ENCODE measurements at regions not wholly inside any gene's neighbourhood (a gene's known extent, or its start where the extent isn't known, plus 50 kb on each side); places are given as distances from the start of the nearest gene placed in this dataset.
"Not testable (repeated sequence)": the region's sequence is repeated elsewhere in the genome, so short reads cannot be mapped to it uniquely, and the experiment has no call there.

DNA sequence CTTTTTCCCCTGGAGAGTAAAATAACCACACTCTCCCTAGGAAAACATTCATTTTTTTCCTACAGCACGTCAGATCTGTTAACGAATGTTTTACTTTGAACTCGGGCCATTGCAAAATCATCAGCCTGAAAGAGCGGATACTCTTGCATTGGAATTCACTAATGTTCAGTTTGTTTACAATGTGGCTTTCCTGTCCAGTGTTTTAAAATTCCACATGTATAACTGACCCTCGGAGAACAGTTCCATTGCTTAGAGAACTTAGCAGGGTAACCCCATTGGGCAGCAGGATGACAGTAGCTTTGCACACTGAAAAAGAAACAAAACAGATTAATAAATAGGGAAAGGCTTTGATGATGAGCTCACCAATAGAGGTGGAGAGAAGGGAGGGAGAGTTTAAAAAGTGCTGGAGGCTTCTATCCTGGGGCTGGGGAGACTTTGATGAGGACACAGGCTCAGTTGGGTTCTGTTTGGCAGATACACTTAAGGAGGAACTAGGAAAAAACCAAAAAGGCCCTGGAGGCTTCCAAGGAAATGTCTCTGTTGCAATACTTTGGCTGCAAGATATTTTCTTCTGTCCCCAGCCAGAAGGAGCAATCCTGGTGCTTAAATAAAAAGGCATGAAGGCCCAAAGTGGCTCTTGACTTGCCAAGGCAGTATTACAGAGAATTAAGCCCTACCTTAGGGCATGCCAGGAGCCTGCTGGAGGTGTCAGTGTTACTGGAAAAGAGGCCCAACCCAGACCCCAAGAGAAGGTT, 143.1 kb downstream of the ARSF start:
- no peak for DNase-seq (ENCODE audit: low read depth)

DNA sequence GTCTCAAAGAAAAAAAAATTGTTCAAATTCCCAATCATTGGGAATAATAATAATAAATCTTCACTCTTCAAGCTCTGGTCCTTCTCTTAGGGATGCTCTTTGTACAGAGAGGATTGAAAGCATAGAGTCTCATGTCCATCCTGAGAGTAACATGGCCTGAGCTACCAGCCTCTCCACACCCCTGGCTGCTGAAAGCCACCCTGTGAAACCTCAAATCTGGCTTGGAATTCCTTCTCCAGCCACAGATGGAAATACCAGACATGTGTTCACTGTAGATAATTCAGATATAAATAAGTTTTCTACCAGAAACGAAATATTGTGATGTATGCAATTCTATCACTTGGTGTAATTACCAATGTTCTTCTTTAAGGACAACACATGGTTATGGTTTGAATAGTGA, 140.6 kb downstream of the ARSF start:
- no peak for DNase-seq (ENCODE audit: low read depth)

DNA sequence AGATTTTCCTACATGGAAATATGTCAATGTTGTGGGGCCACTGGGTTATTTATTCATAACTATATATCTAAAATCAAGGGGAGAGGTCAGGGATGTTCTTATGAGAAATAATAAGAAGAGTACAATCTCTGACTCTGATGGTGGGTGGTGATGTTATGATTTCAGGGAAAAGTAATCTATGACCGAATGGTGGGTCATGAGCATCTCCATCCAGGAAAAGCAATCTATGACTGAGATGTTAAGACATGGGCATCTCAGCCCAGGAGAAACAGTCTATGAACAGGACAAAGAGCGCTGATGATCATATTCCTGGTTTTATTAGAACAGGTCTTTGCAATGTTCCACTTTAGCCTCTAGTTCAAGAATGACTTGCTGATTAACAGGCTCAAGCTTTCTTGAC, 137.1 kb downstream of the ARSF start:
- DNase-seq (ENCODE audit: low read depth) = no peak

DNA sequence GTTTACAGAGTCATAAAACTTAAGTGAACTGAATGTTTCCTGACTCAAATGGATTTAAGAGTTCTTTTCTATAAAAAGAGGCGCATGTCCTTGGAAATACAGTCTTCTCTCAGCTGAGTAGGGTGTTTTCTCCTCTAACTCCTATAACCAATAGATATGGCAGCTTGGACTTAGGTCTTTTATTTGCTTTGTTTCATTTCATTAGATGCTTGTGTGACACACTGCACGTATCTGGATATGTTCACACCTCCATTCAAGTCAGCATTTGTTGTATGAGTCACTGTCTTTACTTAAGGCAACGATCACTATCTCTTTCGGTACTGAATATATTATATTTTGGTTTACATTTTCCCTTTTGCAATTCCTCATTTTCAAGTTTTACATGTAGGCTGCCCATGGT, 136.6 kb downstream of the ARSF start:
- no peak for DNase-seq (ENCODE audit: low read depth)

DNA sequence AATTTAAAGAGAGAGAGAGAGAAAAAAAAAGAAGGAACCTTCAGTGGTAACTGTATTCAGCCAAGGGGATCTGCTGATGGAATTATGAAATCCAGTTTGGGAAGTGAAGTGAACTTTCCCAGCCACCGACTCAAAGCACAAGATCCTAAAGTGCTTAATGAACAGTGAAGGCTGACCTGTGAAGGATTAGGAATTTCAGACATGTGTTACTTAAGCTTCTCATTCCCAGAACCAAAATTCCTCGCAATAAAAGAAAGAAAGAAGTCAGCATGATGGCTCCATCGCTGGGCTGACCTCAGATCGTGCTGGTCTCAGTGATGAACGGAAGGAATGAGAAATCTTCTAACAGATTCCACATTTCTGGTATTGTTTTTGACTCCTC, 135.2 kb downstream of the ARSF start:
- no peak for DNase-seq (ENCODE audit: low read depth)

DNA sequence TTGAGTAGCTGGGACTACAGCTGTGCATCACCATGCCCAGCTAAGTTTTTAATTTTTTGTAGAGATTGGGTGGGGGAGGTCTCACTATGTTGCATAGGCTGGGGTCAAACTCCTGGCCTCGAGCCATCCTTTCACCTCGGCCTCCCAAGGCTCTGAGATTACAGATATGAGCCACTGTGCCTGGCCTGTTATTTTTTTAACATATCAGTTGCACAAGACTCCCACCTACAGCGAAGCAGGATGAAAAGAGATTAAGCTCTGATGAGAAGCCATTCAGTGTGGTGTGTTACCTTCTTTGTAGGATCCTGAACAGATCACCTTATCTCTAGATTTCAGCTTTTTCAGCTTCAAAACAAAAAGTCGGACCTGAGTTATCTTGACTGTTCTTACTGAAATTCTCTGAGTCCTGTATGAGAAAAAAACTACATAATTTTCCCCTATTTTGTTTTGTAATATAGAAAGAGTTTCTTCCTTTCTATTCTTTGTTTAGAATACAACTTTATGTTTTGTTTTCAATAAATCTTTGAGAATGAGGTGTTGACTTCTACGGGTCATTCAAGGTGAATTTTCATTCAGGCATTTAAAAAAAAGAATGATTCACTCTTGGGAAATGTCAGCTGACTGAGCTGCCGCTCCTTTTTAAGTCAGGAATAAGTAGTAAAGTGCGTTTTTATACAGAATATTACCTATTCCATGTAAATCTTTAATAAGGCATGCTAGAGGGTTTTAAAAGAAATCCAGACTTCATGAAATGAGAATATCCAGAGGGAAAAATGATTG, 134.6 kb downstream of the ARSF start:
- peak; percentile 20 for DNase-seq (ENCODE audit: low read depth)

DNA sequence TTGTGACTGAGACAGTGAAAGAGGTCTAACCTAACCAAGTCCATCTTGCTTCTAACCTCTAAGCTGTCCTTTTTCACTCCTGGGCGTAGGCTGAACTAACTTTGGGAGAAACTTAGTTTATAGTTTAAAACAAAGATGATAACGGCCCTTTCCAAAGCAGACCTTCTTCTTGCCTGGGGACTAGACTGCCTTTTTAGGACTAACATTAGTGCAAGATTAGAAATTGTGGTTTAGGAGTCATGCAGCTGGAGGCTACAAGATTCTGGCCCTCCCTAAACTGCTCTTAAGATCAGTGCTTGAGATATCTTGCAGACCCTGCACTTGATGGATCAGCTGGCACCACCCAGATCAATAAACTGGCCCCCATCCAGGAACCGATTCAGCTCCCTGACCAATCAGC, 130.9 kb downstream of the ARSF start:
- not testable (repeated sequence) for DNase-seq (ENCODE audit: low read depth)

DNA sequence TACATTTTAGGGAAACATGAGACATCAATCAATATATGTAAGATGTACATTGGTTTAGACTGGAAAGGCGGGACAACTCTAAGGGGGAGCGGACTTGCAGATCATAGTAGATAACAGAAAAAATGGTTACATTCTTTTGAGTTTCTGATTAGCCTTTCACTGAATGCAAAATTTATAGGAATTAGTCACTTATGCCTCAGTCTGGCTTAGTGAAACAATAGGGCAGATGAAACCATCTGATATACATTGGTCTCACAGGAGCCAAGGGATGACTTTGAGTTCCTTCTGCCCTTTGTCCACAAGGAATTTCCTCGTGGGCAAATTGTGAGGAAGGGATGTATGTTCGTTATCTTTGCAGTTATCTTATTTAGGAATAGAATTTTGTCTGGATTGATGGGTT, 128.2 kb downstream of the ARSF start:
- no peak for DNase-seq (ENCODE audit: low read depth)

DNA sequence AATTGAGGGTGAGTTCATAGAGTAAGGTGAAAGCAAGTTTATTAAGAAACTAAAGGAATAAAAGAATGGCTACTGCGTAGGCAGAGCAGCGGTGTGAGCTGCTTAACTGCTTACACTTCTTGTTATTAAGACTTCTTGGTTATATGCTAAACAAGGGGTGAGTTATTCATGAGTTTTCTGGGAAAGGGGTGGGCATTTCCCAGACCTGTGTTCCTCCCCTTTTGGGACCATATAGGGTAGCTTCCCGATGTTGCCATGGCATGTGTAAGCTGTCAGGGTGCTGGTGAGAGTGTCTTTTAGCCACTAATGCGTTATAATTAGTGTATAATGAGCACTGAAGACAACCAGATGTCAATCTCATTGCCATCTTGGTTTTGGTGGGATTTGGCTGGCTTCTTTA, 126.5 kb downstream of the ARSF start:
- DNase-seq (ENCODE audit: low read depth) = no peak

DNA sequence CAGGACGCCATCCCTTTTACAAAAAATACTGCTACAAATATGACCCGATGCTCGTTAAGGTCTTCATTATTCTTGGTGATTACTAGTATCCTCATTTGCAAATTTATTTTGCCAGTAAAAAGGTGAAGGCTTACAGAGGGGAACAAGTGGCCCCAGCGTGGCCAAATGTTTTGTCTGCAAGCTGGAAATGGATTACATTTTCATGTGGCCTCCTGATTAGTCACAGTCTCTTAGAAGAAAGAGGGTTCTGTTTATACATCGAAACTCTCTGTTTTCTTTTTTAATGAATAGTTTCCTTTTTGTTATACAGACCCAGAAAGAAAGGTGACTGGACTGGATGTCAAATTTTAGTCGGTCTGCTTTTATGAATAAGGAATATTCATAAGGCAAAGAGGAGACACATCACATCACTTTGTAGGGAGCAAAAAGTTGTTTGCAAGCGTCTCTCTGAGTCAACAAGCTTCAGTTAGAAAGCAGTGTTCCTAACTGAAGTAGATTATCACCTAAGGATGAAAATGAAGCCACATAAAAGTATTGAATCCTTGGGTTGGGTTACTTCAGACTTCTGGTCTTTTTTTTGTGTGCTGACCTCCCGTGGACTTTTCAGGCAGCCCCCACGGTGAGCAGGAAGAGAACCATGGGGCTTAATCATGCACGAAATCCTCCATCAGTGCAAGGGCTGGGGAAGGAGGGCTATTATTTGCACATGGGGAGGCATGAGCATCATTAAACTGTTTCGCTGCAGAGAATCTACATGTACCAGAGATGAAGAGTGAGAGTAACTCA, 125.6 kb downstream of the ARSF start:
- DNase-seq (ENCODE audit: low read depth) = no peak

DNA sequence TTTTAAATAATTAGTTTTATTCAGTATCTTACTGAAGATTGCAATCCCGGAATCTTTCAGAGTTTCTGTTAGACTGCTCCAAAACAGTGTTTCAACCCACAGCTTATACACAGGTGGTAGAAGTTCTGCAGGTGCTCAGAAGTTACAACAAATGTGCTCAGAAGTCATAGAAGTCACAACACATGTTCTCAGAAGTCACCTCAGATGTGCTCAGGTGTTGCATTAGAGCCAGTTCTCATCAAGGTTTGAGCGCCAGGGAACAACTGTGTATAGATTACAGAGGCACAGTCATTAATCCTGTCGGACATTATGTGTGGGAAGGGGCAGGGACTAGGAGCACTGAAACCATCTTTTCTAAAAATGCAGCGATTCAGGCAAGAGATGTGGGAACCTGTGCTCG, 124.5 kb downstream of the ARSF start:
- no peak for DNase-seq (ENCODE audit: low read depth)
